H1 (cell line): ENCODE measurements at regions not wholly inside any gene's neighbourhood (a gene's known extent, or its start where the extent isn't known, plus 50 kb on each side); places are given as distances from the start of the nearest gene placed in this dataset.

Source experiments
- EGR1 ChIP-seq: IDR thresholded peaks from 2 replicates; pipeline ENCODE4 v1.6.1; 2011; ENCODE audit warnings: low read depth, low read length, borderline replicate concordance
- EZH2 ChIP-seq: fragments of 200-600 bp; sonication (generic); IDR thresholded peaks from 2 replicates; pipeline ENCODE4 v1.7.1; 2012; ENCODE audit warnings: low read depth, mild to moderate bottlenecking, moderate library complexity, low read length, inconsistent platforms; ENCODE audit not compliant: severe bottlenecking
- RXRA ChIP-seq: IDR thresholded peaks from 2 replicates; pipeline ENCODE4 v1.6.1; 2011; ENCODE audit warnings: low read depth, mild to moderate bottlenecking, low read length, moderate library complexity; ENCODE audit not compliant: insufficient read depth
- TAF1 ChIP-seq: IDR thresholded peaks from 2 replicates; pipeline ENCODE4 v1.6.1; 2011; ENCODE audit warnings: mild to moderate bottlenecking, low read depth, low read length

DNA sequence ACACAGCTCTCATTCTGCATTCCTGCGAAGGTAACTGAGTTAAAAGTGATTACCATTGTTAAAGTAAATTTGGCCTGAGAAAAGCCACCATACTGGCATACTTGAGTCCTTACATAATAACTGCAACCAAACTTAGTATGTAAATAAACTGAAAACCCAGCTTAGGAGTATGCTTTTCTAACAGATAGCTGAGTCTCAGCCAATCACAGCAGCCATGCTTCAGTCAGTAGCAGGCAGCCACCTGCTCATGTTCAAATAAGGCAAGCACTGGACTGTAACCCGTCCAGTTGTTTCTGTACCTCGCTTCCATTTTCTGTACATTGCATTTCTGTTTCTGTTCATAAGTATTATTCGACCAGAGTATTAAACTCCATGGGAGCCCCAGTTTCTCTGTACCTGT, 58.6 kb downstream of the GCNT4 start (continued):
- no peak for TF ChIP-seq EZH2
- no peak for TF ChIP-seq EGR1
- TF ChIP-seq TAF1, result no peak
- no peak for TF ChIP-seq RXRA
